GM21528 (cell line): ENCODE measurements at regions not wholly inside any gene's neighbourhood (a gene's known extent, or its start where the extent isn't known, plus 50 kb on each side); places are given as distances from the start of the nearest gene placed in this dataset.
"Not testable (repeated sequence)": the region's sequence is repeated elsewhere in the genome, so short reads cannot be mapped to it uniquely, and the experiment has no call there.

Source experiments
- ATAC-seq: cut with Tn5 transposase; IDR thresholded peaks from one replicate; pipeline ENCODE4 v1.9.1; 2021; ENCODE audit warnings: mild to moderate bottlenecking, moderate library complexity; ENCODE audit not compliant: unreplicated experiment, low FRiP score

- ATAC-seq: no peak
Observed at GRCh38 chr4:13678186-13678924, 50.8 kb upstream of the BOD1L1 start.

GRCh38 chr4:13681570-13681969, 54.0 kb upstream of the BOD1L1 start:
- no peak for ATAC-seq

GRCh38 chr4:13694256-13694655, 66.7 kb upstream of the BOD1L1 start:
- no peak for ATAC-seq

- ATAC-seq: no peak
Observed at GRCh38 chr4:13698296-13698695, 70.8 kb upstream of the BOD1L1 start.

- ATAC-seq: no peak
Observed at GRCh38 chr4:13700021-13700857, 72.7 kb upstream of the BOD1L1 start.

- ATAC-seq: not testable (repeated sequence)
Observed at GRCh38 chr4:13700858-13701140, 73.3 kb upstream of the BOD1L1 start.

- no peak for ATAC-seq
Observed at GRCh38 chr4:13701937-13702446, 74.5 kb upstream of the BOD1L1 start.

GRCh38 chr4:13703096-13703495, 75.6 kb upstream of the BOD1L1 start:
- no peak for ATAC-seq

- no peak for ATAC-seq
Observed at GRCh38 chr4:13704035-13704434, 76.5 kb upstream of the BOD1L1 start.

- ATAC-seq: no peak
Observed at GRCh38 chr4:13704761-13705160, 77.2 kb upstream of the BOD1L1 start.

- ATAC-seq: no peak
Observed at GRCh38 chr4:13705521-13706041, 78.1 kb upstream of the BOD1L1 start.

GRCh38 chr4:13706120-13706519, 78.6 kb upstream of the BOD1L1 start:
- no peak for ATAC-seq

GRCh38 chr4:13706716-13707115, 79.2 kb upstream of the BOD1L1 start:
- ATAC-seq: no peak

- no peak for ATAC-seq
Observed at GRCh38 chr4:13710246-13710885, 82.8 kb upstream of the BOD1L1 start.

GRCh38 chr4:13711233-13711785, 83.8 kb upstream of the BOD1L1 start:
- no peak for ATAC-seq

GRCh38 chr4:13721894-13722293, 94.4 kb upstream of the BOD1L1 start:
- ATAC-seq: no peak

GRCh38 chr4:13722649-13723048, 95.1 kb upstream of the BOD1L1 start:
- no peak for ATAC-seq

GRCh38 chr4:13728761-13729160, 101.2 kb upstream of the BOD1L1 start:
- ATAC-seq: no peak

GRCh38 chr4:13731019-13731418, 103.5 kb upstream of the BOD1L1 start:
- ATAC-seq: no peak

GRCh38 chr4:13733817-13734216, 106.3 kb upstream of the BOD1L1 start:
- ATAC-seq: no peak

- no peak for ATAC-seq
Observed at GRCh38 chr4:13750594-13750993, 123.1 kb upstream of the BOD1L1 start.
